Loucy (cell line): ENCODE measurements at regions not wholly inside any gene's neighbourhood (a gene's known extent, or its start where the extent isn't known, plus 50 kb on each side); places are given as distances from the start of the nearest gene placed in this dataset.

Experiments
- CTCF ChIP-seq: fragments of 200-600 bp; sonication (generic); conservative IDR thresholded peaks from 2 replicates; pipeline ENCODE4 v1.5.1; 2014; ENCODE audit warnings: mild to moderate bottlenecking, antibody characterized with exemption, low read length
- EZH2phosphoT487 ChIP-seq: fragments of 200-600 bp; IDR thresholded peaks from 2 replicates; pipeline ENCODE4 v1.6.1; 2018; ENCODE audit warnings: antibody characterized with exemption, mild to moderate bottlenecking, moderate library complexity, borderline replicate concordance

- TF ChIP-seq CTCF (no peak), EZH2phosphoT487 (no peak)
These were observed 128.6 kb upstream of the SEMA3E start for GRCh38 chr7:83777406-83778072.
